GM12873 (cell line): ENCODE measurements at regions not wholly inside any gene's neighbourhood (a gene's known extent, or its start where the extent isn't known, plus 50 kb on each side); places are given as distances from the start of the nearest gene placed in this dataset.

Source experiments
- CTCF ChIP-seq: IDR thresholded peaks from 2 replicates; pipeline ENCODE4 v1.5.1; 2012; ENCODE audit warnings: low read depth, mild to moderate bottlenecking, moderate library complexity, low read length, control low read depth; ENCODE audit not compliant: insufficient read depth; ENCODE audit errors: missing control alignments

- TF ChIP-seq CTCF, result no peak
Measured at GRCh38 chr12:89278169-89278568, 74.1 kb downstream of the DUSP6 start.

GRCh38 chr12:89276860-89277259 lies 75.4 kb downstream of the DUSP6 start:
- TF ChIP-seq CTCF, result no peak

DNA sequence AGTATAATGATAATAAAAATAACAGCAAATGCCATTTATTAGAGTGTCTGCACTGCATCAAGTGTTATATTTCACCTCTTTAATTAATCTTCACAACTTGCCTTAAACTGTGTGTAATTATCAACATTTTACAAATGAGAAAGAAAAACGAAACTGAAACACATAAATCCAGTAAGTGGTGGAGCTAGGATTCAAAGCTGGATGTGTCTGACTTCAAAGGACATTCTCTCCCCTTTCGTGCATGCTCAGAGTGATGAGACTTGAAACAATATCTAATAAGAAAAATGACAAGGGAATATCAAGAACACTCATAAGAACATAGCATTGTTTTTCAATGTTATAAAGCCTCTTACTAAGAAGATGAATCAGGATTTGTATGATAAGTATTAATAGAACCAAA lies 78.8 kb downstream of the DUSP6 start:
- no peak for TF ChIP-seq CTCF

- no peak for TF ChIP-seq CTCF
Measured at GRCh38 chr12:89270548-89270947, 81.8 kb downstream of the DUSP6 start.

- no peak for TF ChIP-seq CTCF
Measured at GRCh38 chr12:89269174-89269573, 83.1 kb downstream of the DUSP6 start.

- no peak for TF ChIP-seq CTCF
Measured at GRCh38 chr12:89267404-89267803, 84.9 kb downstream of the DUSP6 start.

- TF ChIP-seq CTCF, result no peak
Measured at GRCh38 chr12:89264837-89265236, 87.5 kb downstream of the DUSP6 start.
